ENCODE measurements at regions not wholly inside any gene's neighbourhood (a gene's known extent, or its start where the extent isn't known, plus 50 kb on each side); places are given as distances from the start of the nearest gene placed in this dataset.

- H3K4me1 ChIP-seq (ENCODE audit: control insufficient read depth in 5 of 5, insufficient read depth in 5 of 5, low read length in 5 of 5), result peaks cover 0 to 3% (median 0%) of the 10 kb centered on the region in 5 donors
- no peak overlapping the region for H3K9ac ChIP-seq (ENCODE audit: insufficient read depth in 1 of 2, low read length in 2 of 2)
- DNase-seq (no peak), ATAC-seq (ENCODE audit: insufficient read depth, low FRiP score) (no peak)
- no peak overlapping the region for H3K27ac ChIP-seq (ENCODE audit: low read depth in 1 of 2, low read length in 1 of 2)
- no peak overlapping the region for H3K4me3 ChIP-seq
- H3K36me3 ChIP-seq (ENCODE audit: control insufficient read depth in 4 of 4, insufficient read depth in 4 of 4, low read length in 4 of 4), result no peaks in the 10 kb centered on the region
- H3K9me3 ChIP-seq (ENCODE audit: control insufficient read depth in 4 of 4, insufficient read depth in 3 of 4, low read length in 3 of 4), result peaks cover 0 to 2% (median 0%) of the 10 kb centered on the region in 4 donors
- H3K27me3 ChIP-seq (ENCODE audit: control insufficient read depth in 3 of 3, insufficient read depth in 3 of 3, low read length in 2 of 3), result no peaks in the 10 kb centered on the region
- WGBS, 2 donors, result 69 to 83% methylated on average over 1 of the region's 1 CpG
- TF ChIP-seq, protein P1, sequence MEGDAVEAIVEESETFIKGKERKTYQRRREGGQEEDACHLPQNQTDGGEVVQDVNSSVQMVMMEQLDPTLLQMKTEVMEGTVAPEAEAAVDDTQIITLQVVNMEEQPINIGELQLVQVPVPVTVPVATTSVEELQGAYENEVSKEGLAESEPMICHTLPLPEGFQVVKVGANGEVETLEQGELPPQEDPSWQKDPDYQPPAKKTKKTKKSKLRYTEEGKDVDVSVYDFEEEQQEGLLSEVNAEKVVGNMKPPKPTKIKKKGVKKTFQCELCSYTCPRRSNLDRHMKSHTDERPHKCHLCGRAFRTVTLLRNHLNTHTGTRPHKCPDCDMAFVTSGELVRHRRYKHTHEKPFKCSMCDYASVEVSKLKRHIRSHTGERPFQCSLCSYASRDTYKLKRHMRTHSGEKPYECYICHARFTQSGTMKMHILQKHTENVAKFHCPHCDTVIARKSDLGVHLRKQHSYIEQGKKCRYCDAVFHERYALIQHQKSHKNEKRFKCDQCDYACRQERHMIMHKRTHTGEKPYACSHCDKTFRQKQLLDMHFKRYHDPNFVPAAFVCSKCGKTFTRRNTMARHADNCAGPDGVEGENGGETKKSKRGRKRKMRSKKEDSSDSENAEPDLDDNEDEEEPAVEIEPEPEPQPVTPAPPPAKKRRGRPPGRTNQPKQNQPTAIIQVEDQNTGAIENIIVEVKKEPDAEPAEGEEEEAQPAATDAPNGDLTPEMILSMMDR (IDR thresholded peaks at IDR 0.05; ENCODE audit: control extremely low read depth, extremely low read depth), result no peak
Observed at GRCh38 chr13:52949044-52949443, 79.6 kb upstream of the OLFM4 start.

DNA sequence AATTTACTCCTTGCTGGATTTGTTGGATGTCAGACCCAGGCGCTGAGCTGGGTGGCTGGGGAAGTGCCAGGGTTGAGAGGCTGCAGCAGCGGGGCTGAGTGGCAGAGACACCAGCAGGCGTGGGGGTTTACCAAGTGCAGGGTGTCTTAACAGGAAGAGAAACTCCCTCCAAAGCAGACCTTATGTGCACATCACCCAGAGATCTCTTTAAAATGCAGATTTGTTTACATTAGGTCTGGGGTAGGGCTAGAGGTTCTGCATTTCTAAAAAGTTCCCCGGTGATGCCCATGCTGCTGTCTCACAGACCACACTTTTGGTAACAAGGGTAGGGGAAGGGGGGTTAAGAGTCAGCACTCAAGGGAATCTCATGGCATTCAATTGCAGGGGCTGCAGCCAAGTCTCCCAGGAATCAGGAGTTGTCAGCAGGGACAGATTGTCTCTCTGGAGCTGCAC, 80.7 kb upstream of the OLFM4 start:
- ATAC-seq (ENCODE audit: insufficient read depth, low FRiP score), result no peak
- TF ChIP-seq, protein P1 (IDR thresholded peaks at IDR 0.05; ENCODE audit: control extremely low read depth, extremely low read depth), result no peak
- Histone ChIP-seq H3K4me3 (no peak overlapping the region), H3K27ac (ENCODE audit: low read depth in 1 of 2, low read length in 1 of 2) (no peak overlapping the region), H3K4me1 (ENCODE audit: control insufficient read depth in 5 of 5, insufficient read depth in 5 of 5, low read length in 5 of 5) (peaks cover 0 to 3% (median 0%) of the 10 kb centered on the region in 5 donors), H3K9ac (ENCODE audit: insufficient read depth in 1 of 2, low read length in 2 of 2) (no peak overlapping the region), H3K27me3 (ENCODE audit: control insufficient read depth in 3 of 3, insufficient read depth in 3 of 3, low read length in 2 of 3) (no peaks in the 10 kb centered on the region), H3K36me3 (ENCODE audit: control insufficient read depth in 4 of 4, insufficient read depth in 4 of 4, low read length in 4 of 4) (no peaks in the 10 kb centered on the region), H3K9me3 (ENCODE audit: control insufficient read depth in 4 of 4, insufficient read depth in 3 of 4, low read length in 3 of 4) (peaks cover 0 to 2% (median 0%) of the 10 kb centered on the region in 4 donors)
- WGBS, 2 donors, result 28 to 29% methylated on average over 4 of the region's 4 CpGs
- no peak for DNase-seq

DNA sequence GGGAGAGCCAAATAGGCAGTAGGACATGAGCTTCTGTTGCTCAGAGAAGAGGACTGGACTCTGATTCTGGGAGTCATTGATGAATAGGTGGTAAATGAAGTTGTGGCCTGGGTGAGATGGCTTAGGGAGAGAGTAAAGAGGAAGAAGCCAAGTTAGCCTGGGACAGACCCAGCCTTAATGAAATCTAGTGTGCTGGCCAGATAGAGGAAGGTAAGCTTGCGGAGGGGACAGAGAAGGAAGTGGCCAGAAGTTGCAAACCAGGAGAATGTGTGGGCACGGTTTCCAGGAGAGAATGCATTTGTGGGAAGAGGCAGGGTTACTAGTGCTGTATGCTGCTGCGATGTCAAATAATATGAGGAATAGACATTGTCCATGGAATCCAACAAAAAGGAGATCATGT, 83.3 kb upstream of the OLFM4 start:
- no peak overlapping the region for H3K4me3 ChIP-seq
- TF ChIP-seq, protein P1 (IDR thresholded peaks at IDR 0.05; ENCODE audit: control extremely low read depth, extremely low read depth), result no peak
- H3K27ac ChIP-seq (ENCODE audit: low read depth in 1 of 2, low read length in 1 of 2), result no peak overlapping the region
- no peaks in the 10 kb centered on the region for H3K36me3 ChIP-seq (ENCODE audit: control insufficient read depth in 4 of 4, insufficient read depth in 4 of 4, low read length in 4 of 4)
- ATAC-seq (ENCODE audit: insufficient read depth, low FRiP score), result no peak
- H3K9ac ChIP-seq (ENCODE audit: insufficient read depth in 1 of 2, low read length in 2 of 2), result no peak overlapping the region
- no peak for DNase-seq
- no peaks in the 10 kb centered on the region for H3K27me3 ChIP-seq (ENCODE audit: control insufficient read depth in 3 of 3, insufficient read depth in 3 of 3, low read length in 2 of 3)
- H3K4me1 ChIP-seq (ENCODE audit: control insufficient read depth in 5 of 5, insufficient read depth in 5 of 5, low read length in 5 of 5), result peaks cover 0 to 3% (median 0%) of the 10 kb centered on the region in 5 donors
- H3K9me3 ChIP-seq (ENCODE audit: control insufficient read depth in 4 of 4, insufficient read depth in 3 of 4, low read length in 3 of 4), result peaks cover 0 to 6% (median 0%) of the 10 kb centered on the region in 4 donors
- 48 to 71% methylated on average over 3 of the region's 3 CpGs for WGBS, 2 donors

DNA sequence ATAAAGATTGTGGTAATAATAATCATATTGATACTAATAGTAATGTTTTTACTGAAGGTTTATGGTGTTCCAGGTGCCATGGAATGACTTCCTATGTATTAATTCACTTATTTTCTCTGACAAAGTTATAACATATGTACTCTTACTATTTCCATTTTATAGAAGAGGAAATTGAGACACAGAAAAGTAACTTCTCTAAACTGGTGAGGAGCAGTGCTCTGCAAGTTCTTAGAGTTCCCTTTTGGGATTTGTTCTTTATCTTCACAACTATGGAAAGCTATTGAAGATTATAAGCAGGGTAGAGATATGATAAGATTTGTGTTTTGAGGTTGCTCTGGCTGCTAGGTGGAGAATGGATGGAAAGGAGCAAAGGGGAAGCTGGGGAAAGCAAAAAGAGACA, 83.9 kb upstream of the OLFM4 start:
- ATAC-seq (ENCODE audit: insufficient read depth, low FRiP score), result no peak
- Histone ChIP-seq H3K9me3 (ENCODE audit: control insufficient read depth in 4 of 4, insufficient read depth in 3 of 4, low read length in 3 of 4) (peaks cover 0 to 6% (median 0%) of the 10 kb centered on the region in 4 donors), H3K27me3 (ENCODE audit: control insufficient read depth in 3 of 3, insufficient read depth in 3 of 3, low read length in 2 of 3) (no peaks in the 10 kb centered on the region), H3K9ac (ENCODE audit: insufficient read depth in 1 of 2, low read length in 2 of 2) (no peak overlapping the region), H3K27ac (ENCODE audit: low read depth in 1 of 2, low read length in 1 of 2) (no peak overlapping the region), H3K4me3 (no peak overlapping the region), H3K36me3 (ENCODE audit: control insufficient read depth in 4 of 4, insufficient read depth in 4 of 4, low read length in 4 of 4) (no peaks in the 10 kb centered on the region), H3K4me1 (ENCODE audit: control insufficient read depth in 5 of 5, insufficient read depth in 5 of 5, low read length in 5 of 5) (peaks cover 0 to 3% (median 0%) of the 10 kb centered on the region in 5 donors)
- TF ChIP-seq, protein P1 (IDR thresholded peaks at IDR 0.05; ENCODE audit: control extremely low read depth, extremely low read depth), result no peak
- no peak for DNase-seq
